ENCODE measurements at regions not wholly inside any gene's neighbourhood (a gene's known extent, or its start where the extent isn't known, plus 50 kb on each side); places are given as distances from the start of the nearest gene placed in this dataset.
"Not testable (repeated sequence)": the region's sequence is repeated elsewhere in the genome, so short reads cannot be mapped to it uniquely, and the experiment has no call there.

- DNase-seq (ENCODE audit: low read depth in 2 of 2): not testable (repeated sequence)
Measured at GRCh38 chr15:88965097-88965496, 51.9 kb upstream of the MFGE8 start.

DNA sequence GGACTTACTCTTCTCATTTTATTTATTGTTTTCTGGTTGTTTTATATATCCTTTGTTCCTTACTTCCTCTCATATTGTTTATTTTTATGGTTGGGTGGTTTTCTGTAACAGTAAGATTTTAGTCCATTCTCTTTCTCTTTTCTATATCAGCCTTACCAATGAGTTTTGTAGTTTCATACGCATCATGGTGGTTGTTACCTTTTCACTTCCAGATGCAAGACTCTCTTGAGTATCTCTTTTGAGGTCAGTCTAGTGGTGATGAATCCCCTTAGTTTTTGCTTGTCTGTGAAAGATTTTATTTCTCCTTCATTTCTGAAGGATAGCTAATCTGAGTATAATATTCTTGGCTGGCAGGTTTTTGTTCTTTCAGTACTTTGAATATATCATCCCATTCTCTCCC lies 57.1 kb upstream of the MFGE8 start:
- no peak for DNase-seq (ENCODE audit: low read depth in 2 of 2)

DNA sequence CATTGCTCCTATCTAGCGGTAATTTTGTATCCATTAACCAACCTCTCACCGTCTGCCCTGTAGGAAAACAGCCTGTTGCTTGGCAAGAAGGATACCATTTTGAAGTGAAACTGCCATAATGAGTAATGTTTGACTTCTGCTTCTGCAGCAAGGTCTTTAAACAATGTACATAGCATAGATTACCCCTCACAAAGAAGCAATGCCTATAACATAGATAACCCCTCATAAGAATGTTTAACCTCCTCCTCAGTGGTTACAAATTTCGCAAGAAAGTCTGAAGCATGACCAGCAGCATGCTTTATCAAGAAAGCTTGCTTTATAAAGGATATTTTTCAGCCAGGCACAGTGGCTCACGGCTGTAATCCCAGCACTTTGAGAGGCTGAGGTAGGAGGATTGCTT lies 61.2 kb upstream of the MFGE8 start:
- peak in 1 of 2 experiments; percentile 26 for DNase-seq (ENCODE audit: low read depth in 2 of 2)

GRCh38 chr15:88975891-88976290 lies 62.7 kb upstream of the MFGE8 start:
- no peak for DNase-seq (ENCODE audit: low read depth in 2 of 2)

DNA sequence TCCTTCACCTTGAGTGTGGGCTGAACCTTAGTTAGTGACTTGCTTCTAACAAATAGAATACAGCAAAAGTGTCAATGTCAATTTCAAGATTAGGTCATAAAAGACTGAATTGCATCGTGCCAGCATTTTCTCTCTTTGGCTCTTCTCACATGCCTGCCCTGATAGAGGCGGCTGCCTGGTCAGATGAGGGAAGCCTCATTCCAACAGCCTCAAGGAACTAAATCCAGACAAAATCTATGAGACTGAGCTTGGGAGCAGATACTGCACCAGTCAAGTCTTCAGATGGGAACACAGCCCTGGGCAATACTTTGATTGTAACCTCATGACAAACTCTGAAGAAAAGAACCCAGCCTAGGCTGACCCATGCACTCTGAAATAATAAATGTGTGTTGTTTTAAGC lies 63.5 kb upstream of the MFGE8 start:
- DNase-seq (ENCODE audit: low read depth in 2 of 2): no peak

DNA sequence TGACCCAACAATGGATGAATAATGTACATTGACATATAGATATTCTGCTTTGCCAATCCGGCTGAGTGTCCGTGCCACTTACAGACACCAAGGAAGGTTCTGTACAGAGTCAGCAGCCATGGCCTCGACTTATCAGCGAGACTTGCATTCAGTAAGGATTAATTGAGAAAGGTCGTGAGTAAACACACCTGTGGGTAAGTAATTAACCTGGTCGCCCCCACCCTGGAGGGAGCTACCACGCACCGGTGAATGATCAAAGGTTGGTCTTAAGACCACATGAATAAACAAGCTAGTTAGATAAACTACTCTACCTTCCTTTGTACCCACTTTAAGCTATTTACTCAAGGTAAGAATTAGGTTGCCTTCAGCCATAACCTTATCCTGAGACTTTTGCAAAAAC lies 66.5 kb upstream of the MFGE8 start:
- no peak for DNase-seq (ENCODE audit: low read depth in 2 of 2)

DNA sequence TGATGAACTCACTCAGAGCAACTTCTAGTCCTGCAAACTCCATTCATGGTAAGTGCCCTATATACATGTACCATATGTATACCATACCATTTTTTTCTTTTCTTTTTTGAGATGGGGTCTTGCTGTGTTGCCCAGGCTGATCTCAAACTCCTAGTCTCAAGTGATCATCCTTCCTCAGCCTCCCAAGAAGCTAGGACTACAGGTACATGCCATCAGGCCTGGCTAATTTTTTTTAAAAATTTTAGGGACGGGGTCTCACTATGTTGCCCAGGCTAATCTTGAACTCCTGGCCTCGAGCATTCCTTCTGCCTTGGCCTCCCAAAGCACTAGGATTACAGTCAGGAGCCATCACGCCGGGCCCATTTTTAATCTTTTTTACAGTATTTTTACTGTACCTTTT lies 67.3 kb upstream of the MFGE8 start:
- DNase-seq (ENCODE audit: low read depth in 2 of 2): no peak

DNA sequence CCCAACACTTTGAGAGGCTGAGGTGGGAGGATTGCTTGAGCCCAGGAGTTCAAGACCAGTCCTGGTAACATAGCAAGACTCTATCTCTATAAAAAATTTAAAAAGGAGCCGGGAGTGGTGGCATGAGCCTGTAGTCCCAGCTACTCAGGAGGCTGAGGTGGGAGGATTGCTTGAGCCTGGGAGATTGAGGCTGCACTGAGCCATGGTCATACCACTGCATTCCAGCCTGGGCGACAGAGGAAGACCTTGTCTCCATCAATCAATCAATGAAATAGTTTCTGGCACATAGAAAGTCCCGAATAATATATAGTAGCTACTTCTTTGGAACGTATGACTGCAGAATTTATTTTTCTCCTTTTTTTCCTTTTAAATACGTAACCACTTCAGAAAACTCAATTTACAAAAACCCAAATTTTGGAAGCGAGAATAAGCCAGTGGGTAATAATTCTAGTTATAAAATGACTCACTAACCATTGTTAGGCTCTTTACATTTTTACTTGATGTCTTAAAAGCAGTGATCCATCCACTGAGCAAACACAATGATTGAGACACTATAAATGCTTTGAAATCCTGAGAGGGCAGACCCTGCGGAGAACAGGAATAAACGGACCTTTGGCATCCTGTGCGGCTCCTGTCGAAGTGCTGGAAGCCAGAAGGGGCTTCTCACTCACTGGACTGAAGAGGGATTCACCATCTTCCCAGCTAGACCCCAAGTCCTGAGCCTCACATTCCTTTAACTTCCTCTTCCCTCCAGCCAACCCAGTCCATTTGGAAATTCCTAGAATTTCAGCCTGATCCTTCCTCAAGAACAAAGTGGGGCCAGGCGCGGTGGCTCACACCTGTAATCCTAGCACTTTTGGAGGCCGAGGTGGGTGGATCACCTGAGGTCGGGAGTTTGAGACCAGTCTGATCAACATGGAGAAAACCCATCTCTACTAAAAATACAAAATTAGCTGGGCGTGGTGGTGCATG lies 68.4 kb upstream of the MFGE8 start:
- no peak for DNase-seq (ENCODE audit: low read depth in 2 of 2)

GRCh38 chr15:88982304-88982945 lies 69.2 kb upstream of the MFGE8 start:
- no peak for DNase-seq (ENCODE audit: low read depth in 2 of 2)

DNA sequence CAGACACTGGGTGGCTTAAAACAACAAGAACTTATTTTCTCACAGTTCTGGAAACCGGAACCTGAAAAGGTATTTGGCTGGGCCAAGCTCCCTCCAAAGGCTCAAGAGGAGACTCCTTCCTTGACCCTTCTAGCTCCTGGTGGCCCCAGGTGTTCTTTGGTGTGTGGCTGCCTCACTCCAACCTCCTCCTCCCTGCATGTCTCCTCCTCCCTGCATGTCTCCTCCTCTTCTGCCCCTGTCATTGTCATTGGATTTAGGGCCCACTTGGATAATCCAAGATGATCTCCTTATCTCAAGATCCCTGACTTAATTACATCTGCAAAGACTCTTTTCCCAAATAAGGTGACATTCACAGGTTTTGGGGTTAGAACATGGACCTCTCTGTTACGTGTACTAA lies 69.8 kb upstream of the MFGE8 start:
- no peak for DNase-seq (ENCODE audit: low read depth in 2 of 2)

GRCh38 chr15:88983861-88984429 lies 70.8 kb upstream of the MFGE8 start:
- DNase-seq (ENCODE audit: low read depth in 2 of 2): no peak

DNA sequence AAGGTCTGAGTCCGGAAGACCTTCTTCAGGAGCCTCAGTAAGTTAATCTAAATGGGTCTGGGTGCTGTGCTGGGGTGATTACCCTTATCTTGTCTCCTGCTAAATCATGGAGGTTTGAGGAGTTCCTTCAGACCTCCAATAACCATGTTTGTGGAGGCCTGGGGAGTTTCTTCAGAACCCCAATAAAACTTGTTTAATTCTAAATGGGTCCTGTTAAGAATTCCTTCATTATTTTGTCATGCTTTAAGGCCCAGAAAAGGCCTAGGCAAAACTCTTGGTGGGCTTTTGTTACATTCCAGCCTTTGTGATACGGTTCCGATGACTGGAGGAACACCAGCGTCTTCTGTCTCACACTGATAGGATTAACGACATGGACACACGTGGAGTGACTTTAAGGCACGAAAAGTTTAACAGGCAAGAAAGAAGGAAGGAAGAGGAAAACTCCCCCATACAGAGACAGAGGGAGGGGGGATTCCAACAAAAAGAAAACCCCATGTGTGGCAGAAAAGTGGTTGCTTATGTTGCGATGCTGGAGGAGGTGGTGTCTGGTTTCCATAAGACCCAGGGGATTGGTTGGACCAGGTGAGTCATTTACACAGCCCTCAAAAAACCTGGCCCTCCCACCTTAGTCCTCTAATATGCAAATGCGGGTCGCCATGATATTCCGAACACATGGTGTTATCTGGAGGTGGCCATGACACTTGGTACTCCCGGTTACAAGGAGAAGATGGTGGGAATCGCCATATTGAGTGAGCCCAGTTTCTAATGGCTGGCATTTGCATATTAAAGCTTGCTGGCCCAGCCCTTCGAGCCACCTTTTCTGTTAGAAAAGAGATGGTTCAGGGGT lies 72.6 kb upstream of the MFGE8 start:
- DNase-seq (ENCODE audit: low read depth in 2 of 2): no peak

GRCh38 chr15:88986949-88987590 lies 73.9 kb upstream of the MFGE8 start:
- no peak for DNase-seq (ENCODE audit: low read depth in 2 of 2)

GRCh38 chr15:88987591-88987933 lies 74.4 kb upstream of the MFGE8 start:
- no peak for DNase-seq (ENCODE audit: low read depth in 2 of 2)

- DNase-seq (ENCODE audit: low read depth in 2 of 2): no peak
Measured at GRCh38 chr15:88987934-88988671, 74.9 kb upstream of the MFGE8 start.

DNA sequence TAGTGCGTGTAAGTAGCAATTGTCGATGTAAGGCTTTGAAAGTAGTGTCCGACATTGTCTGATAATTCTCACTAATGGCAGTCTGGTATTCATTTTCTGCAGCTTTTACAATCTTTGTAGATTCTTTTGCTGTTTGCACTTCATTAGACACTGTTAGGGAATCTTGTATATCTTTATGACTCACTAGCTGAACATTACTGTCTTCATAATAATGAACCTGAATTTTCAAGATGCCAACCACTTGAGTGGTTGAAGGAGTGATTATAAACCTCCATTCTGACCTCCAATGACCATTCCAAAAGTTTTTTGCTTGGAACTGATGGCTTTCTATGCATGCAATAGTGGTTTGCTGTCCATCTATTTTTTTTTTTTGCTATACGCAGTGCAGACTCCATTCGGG lies 76.4 kb upstream of the MFGE8 start:
- peak; percentile 75 to 78 for DNase-seq (ENCODE audit: low read depth in 2 of 2)

- DNase-seq (ENCODE audit: low read depth in 2 of 2): no peak
Measured at GRCh38 chr15:88990185-88990679, 77.1 kb upstream of the MFGE8 start.

DNA sequence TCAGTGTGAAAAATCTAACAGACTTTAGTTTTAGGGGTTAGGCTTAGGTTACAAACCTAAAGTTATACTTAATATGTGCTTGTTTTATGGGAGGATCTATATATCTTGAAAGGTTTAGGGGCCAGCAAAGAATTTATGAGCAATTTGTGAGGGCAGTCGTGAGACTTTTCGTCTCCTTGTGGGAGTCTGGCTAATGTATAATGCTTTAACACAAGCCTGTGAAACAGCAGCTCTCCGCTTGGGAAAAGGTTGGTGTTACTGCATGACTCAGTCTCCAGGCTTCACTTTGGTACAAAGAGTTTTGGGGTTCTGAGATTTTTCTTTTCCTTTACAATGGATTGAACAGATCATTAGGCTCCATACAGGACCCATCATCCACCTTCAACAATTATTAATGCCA lies 79.0 kb upstream of the MFGE8 start:
- no peak for DNase-seq (ENCODE audit: low read depth in 2 of 2)

GRCh38 chr15:88992912-88993376 lies 79.8 kb upstream of the MFGE8 start:
- no peak for DNase-seq (ENCODE audit: low read depth in 2 of 2)

DNA sequence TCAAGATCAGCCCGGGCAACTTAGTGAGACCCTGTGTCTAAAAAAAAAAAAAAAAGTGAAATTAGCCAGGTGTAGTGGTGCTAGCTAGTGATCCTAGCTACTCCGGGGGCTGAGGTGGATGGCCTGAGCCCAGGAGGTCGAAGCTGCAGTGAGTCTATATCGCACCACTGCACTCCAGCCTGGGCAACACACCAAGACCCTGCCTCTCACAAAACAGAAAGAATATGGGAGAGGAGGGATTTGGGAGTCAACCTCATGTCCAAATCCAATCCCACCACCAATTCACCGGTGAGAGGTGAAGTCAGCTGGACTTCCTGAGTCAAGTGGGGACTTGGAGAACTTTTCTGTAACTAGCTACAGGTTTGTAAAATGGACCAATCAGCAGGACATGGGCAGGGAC lies 80.5 kb upstream of the MFGE8 start:
- DNase-seq (ENCODE audit: low read depth in 2 of 2): no peak

GRCh38 chr15:88994286-88994685 lies 81.1 kb upstream of the MFGE8 start:
- DNase-seq (ENCODE audit: low read depth in 2 of 2): no peak
